IMR-90 (cell line): ENCODE measurements at regions not wholly inside any gene's neighbourhood (a gene's known extent, or its start where the extent isn't known, plus 50 kb on each side); places are given as distances from the start of the nearest gene placed in this dataset.

ENCODE experiments used
- ATAC-seq: fragments of 200-7000 bp; cut with Tn5 transposase; 2 replicates; pipeline ENCODE4 v1.9.1; 2020; ENCODE audit warnings: low read depth, mild to moderate bottlenecking, moderate library complexity
- BruUV-seq: library from RNA; stranded (reverse); fragments of 400-500 nt; replicated peaks from 2 replicates; lab custom pipeline; 2021; lab: Mats Ljungman, UMichigan
- CTCF ChIA-PET: fragments of 300-600 bp; formaldehyde crosslinking; extraction: SDS; loops from one replicate; lab custom pipeline; 2021; ENCODE audit warnings: antibody characterized with exemption; lab: Yijun Ruan, JAX
- POLR2A ChIA-PET: fragments of 300-600 bp; sonication (Branson Sonifier 250); formaldehyde crosslinking; loops from one replicate; lab custom pipeline; 2022; ENCODE audit warnings: antibody characterized with exemption; ENCODE audit not compliant: unreplicated experiment; lab: Charles Lee
- DNase-seq: peaks from one replicate; pipeline ENCODE4 v3.0.0; 2013
- H2AFZ ChIP-seq: replicated peaks from 2 replicates; pipeline ENCODE3; 2013; ENCODE audit warnings: low read length, mild to moderate bottlenecking; ENCODE audit not compliant: poor library complexity
- H2AK5ac ChIP-seq: 2 replicates; pipeline ENCODE4 v1.6.1; 2013; ENCODE audit warnings: low read depth, low read length, inconsistent platforms
- H2AK9ac ChIP-seq: replicated peaks from 2 replicates; pipeline ENCODE3; 2013; ENCODE audit warnings: mild to moderate bottlenecking, low read depth, low read length, moderate library complexity; ENCODE audit not compliant: poor library complexity
- H2BK120ac ChIP-seq: 2 replicates; pipeline ENCODE4 v1.6.1; 2013; ENCODE audit warnings: low read depth, low read length, inconsistent platforms
- H2BK15ac ChIP-seq: 3 replicates; pipeline ENCODE4 v1.6.1; 2013; ENCODE audit warnings: low read depth, low read length, inconsistent platforms
- H2BK20ac ChIP-seq: 2 replicates; pipeline ENCODE4 v1.6.1; 2013; ENCODE audit warnings: low read depth, mild to moderate bottlenecking, inconsistent platforms, low read length, moderate library complexity
- H2BK5ac ChIP-seq: 2 replicates; pipeline ENCODE4 v1.6.1; 2013; ENCODE audit warnings: mild to moderate bottlenecking, low read depth, low read length, inconsistent platforms; ENCODE audit not compliant: poor library complexity, severe bottlenecking
- H3K14ac ChIP-seq: replicated peaks from 2 replicates; pipeline ENCODE4 v1.6.1; 2013; ENCODE audit warnings: low read depth, low read length, inconsistent platforms
- H3K18ac ChIP-seq: 2 replicates; pipeline ENCODE4 v1.6.1; 2013; ENCODE audit warnings: low read depth, low read length, control low read depth
- H3K23ac ChIP-seq: 2 replicates; pipeline ENCODE4 v1.6.1; 2013; ENCODE audit warnings: low read depth, low read length, inconsistent platforms
- H3K27ac ChIP-seq: 2 replicates; pipeline ENCODE4 v1.5.1; 2013; ENCODE audit warnings: mild to moderate bottlenecking, control low read depth, low read length; ENCODE audit not compliant: insufficient read depth
- H3K27me3 ChIP-seq: 2 replicates; pipeline ENCODE4 v1.6.1; 2013; ENCODE audit warnings: low read length; ENCODE audit not compliant: control insufficient read depth, insufficient read depth
- H3K36me3 ChIP-seq: 2 replicates; pipeline ENCODE4 v1.6.1; 2013; ENCODE audit warnings: low read length, mixed read lengths; ENCODE audit not compliant: control insufficient read depth, insufficient read depth
- H3K4ac ChIP-seq: 2 replicates; pipeline ENCODE4 v1.6.1; 2013; ENCODE audit warnings: low read depth, low read length, inconsistent platforms
- H3K4me1 ChIP-seq: 2 replicates; pipeline ENCODE4 v1.6.1; 2013; ENCODE audit warnings: low read length, mixed read lengths; ENCODE audit not compliant: control insufficient read depth, insufficient read depth
- H3K4me2 ChIP-seq: 2 replicates; pipeline ENCODE4 v1.6.1; 2013; ENCODE audit warnings: low read depth, mild to moderate bottlenecking, control low read depth, low read length, moderate library complexity
- H3K4me3 ChIP-seq: 2 replicates; pipeline ENCODE4 v1.5.1; 2013; ENCODE audit warnings: low read depth, mild to moderate bottlenecking, control low read depth, low read length, moderate library complexity; ENCODE audit not compliant: insufficient read depth
- H3K56ac ChIP-seq: 2 replicates; pipeline ENCODE4 v1.6.1; 2013; ENCODE audit warnings: low read length, inconsistent platforms; ENCODE audit not compliant: insufficient read depth; ENCODE audit errors: extremely low read depth
- H3K79me1 ChIP-seq, 2 experiments: 2 replicates each; pipeline ENCODE4 v1.6.1; 2013; ENCODE audit warnings: low read length in 2 of 2, inconsistent platforms in 1 of 2, low read depth in 1 of 2
- H3K9ac ChIP-seq: 2 replicates; pipeline ENCODE4 v1.6.1; 2013; ENCODE audit warnings: low read depth, low read length, control low read depth
- H3K9me1 ChIP-seq: 2 replicates; pipeline ENCODE4 v1.6.1; 2013; ENCODE audit warnings: low read length, inconsistent platforms; ENCODE audit not compliant: insufficient read depth
- H3K9me3 ChIP-seq: 2 replicates; pipeline ENCODE4 v1.6.1; 2013; ENCODE audit warnings: low read length; ENCODE audit not compliant: control insufficient read depth, insufficient read depth
- H4K20me1 ChIP-seq: 2 replicates; pipeline ENCODE4 v1.6.1; 2013; ENCODE audit warnings: low read length, inconsistent platforms; ENCODE audit not compliant: insufficient read depth
- H4K5ac ChIP-seq: 2 replicates; pipeline ENCODE4 v1.6.1; 2013; ENCODE audit warnings: mild to moderate bottlenecking, low read depth, low read length, control low read depth
- H4K8ac ChIP-seq, 2 experiments: 2 replicates each; pipeline ENCODE4 v1.6.1; 2013; ENCODE audit warnings: low read depth in 2 of 2, low read length in 2 of 2, control low read depth in 1 of 2, inconsistent platforms in 1 of 2
- H4K91ac ChIP-seq: 2 replicates; pipeline ENCODE4 v1.6.1; 2013; ENCODE audit warnings: low read depth, low read length, inconsistent platforms; ENCODE audit not compliant: insufficient read depth
- BHLHE40 ChIP-seq: fragments of 150-350 bp; IDR thresholded peaks from 2 replicates; pipeline ENCODE4 v1.6.1; 2016; ENCODE audit warnings: mild to moderate bottlenecking, low read depth, low read length
- CEBPB ChIP-seq: IDR thresholded peaks from 2 replicates; pipeline ENCODE4 v1.6.1; 2012; ENCODE audit warnings: low read depth, low read length, improper control_type of control experiment
- CHD1 ChIP-seq: IDR thresholded peaks from 2 replicates; pipeline ENCODE4 v1.6.1; 2012; ENCODE audit warnings: low read depth, low read length, improper control_type of control experiment
- ELK1 ChIP-seq: fragments of 150-350 bp; IDR thresholded peaks from 2 replicates; pipeline ENCODE4 v1.6.1; 2016; ENCODE audit warnings: low read depth, mild to moderate bottlenecking, low read length, moderate library complexity, borderline replicate concordance
- FOS ChIP-seq: fragments of 150-350 bp; IDR thresholded peaks from 2 replicates; pipeline ENCODE4 v1.6.1; 2016; ENCODE audit warnings: low read depth, low read length
- MAFK ChIP-seq: IDR thresholded peaks from 2 replicates; pipeline ENCODE4 v1.6.1; 2012; ENCODE audit warnings: low read depth, low read length, improper control_type of control experiment
- MAZ ChIP-seq: IDR thresholded peaks from 2 replicates; pipeline ENCODE4 v1.6.1; 2012; ENCODE audit warnings: low read depth, mild to moderate bottlenecking, low read length, improper control_type of control experiment, moderate library complexity, borderline replicate concordance
- MXI1 ChIP-seq: IDR thresholded peaks from 2 replicates; pipeline ENCODE4 v1.6.1; 2012; ENCODE audit warnings: low read depth, mild to moderate bottlenecking, low read length, moderate library complexity, borderline replicate concordance
- NFE2L2 ChIP-seq: fragments of 150-350 bp; IDR thresholded peaks from 2 replicates; pipeline ENCODE4 v1.6.1; 2016; ENCODE audit warnings: low read depth, mild to moderate bottlenecking, low read length
- POLR2A ChIP-seq: IDR thresholded peaks from 2 replicates; pipeline ENCODE4 v1.6.1; 2012; ENCODE audit warnings: mild to moderate bottlenecking, low read depth, low read length
- RAD21 ChIP-seq: IDR thresholded peaks from 2 replicates; pipeline ENCODE4 v1.6.1; 2012; ENCODE audit warnings: low read length, improper control_type of control experiment
- RCOR1 ChIP-seq: IDR thresholded peaks from 2 replicates; pipeline ENCODE4 v1.6.1; 2012; ENCODE audit warnings: mild to moderate bottlenecking, low read length, improper control_type of control experiment; ENCODE audit not compliant: insufficient replicate concordance
- RFX5 ChIP-seq: IDR thresholded peaks from 2 replicates; pipeline ENCODE4 v1.8.0; 2012; ENCODE audit warnings: low read depth, mild to moderate bottlenecking, low read length, moderate library complexity
- SMC3 ChIP-seq: fragments of 150-350 bp; IDR thresholded peaks from 2 replicates; pipeline ENCODE4 v1.6.1; 2016; ENCODE audit warnings: low read depth, mild to moderate bottlenecking, antibody characterized with exemption, low read length, moderate library complexity
- USF2 ChIP-seq: fragments of 150-350 bp; IDR thresholded peaks from 2 replicates; pipeline ENCODE4 v1.6.1; 2017; ENCODE audit warnings: mild to moderate bottlenecking, antibody characterized with exemption, low read length, low read depth
- WGBS, 2 experiments: methylation state at CpG; one replicate each; pipeline versions ENCODE4 v1.1.5 to v1.1.7; 2013; ENCODE audit warnings: missing lambda C conversion rate in 2 of 2; ENCODE audit not compliant: insufficient read length in 1 of 2; ENCODE audit errors: extremely low coverage in 2 of 2; 5-methylcytosine and 5-hydroxymethylcytosine counted together
- dilution Hi-C: fragments of 300-500 bp; cut with HindIII; formaldehyde crosslinking; loops from one replicate; pipeline ENCODE4 v1.14.3; 2018; ENCODE audit warnings: low sequenced_read_pairs; ENCODE audit not compliant: unreplicated experiment
- in situ Hi-C: fragments of 300-500 bp; cut with MboI; formaldehyde crosslinking; loops from 3 replicates; pipeline ENCODE4 v1.14.3; 2019; ENCODE audit warnings: low sequenced_read_pairs, inconsistent platforms, mixed read lengths
- intact Hi-C: fragments of 100-400 bp; cut with micrococcal nuclease; formaldehyde crosslinking; loops from 2 replicates; pipeline ENCODE4 v1.10.0; 2022
- TF ChIP-seq, protein P1 (sequence below): conservative IDR thresholded peaks from 2 replicates; pipeline ENCODE4 v1.5.1; 2012; ENCODE audit warnings: mild to moderate bottlenecking, low read depth, low read length, improper control_type of control experiment

DNA sequence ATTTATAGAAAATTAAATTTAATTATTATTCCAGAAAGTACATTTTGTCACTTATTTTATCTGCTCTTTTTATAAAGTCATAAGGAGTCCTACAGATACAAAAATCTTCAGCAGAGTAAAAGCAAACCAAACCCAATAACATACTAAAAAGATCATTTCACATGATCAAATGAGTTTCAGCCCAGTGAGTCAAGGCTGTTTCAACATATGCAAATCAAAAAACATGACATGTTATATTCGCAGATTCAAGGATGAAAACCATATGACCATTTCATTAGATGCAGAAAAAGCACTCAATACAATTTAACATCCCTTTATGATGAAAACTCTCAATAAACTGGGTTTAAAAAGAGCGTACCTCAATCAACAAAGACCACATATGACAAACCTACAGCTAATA is 214.3 kb downstream of the FAT4 start:
- no peak overlapping the region for H2AFZ ChIP-seq
- H3K4me1 ChIP-seq = no peaks in the 10 kb centered on the region
- H2BK20ac ChIP-seq = no peak overlapping the region
- H4K91ac ChIP-seq = no peak overlapping the region
- no peaks in the 10 kb centered on the region for H4K20me1 ChIP-seq
- no peaks in the 10 kb centered on the region for H3K9me3 ChIP-seq
- H3K4me3 ChIP-seq = no peak overlapping the region
- H3K27ac ChIP-seq = no peak overlapping the region
- H3K79me1 ChIP-seq = no peaks in the 10 kb centered on the region
- H3K14ac ChIP-seq = no peak overlapping the region
- H3K27me3 ChIP-seq = no peaks in the 10 kb centered on the region
- DNase-seq = peak; percentile 3
- CTCF ChIA-PET = no interaction called here
- H3K4ac ChIP-seq = no peak overlapping the region
- no peak overlapping the region for H3K18ac ChIP-seq
- H3K4me2 ChIP-seq = no peak overlapping the region
- no TSS peak for BruUV-seq
- TF ChIP-seq MAZ (no peak), MXI1 (no peak), ELK1 (no peak), FOS (no peak), USF2 (no peak), POLR2A (no peak), RAD21 (no peak), CEBPB (no peak), MAFK (no peak), BHLHE40 (no peak), RFX5 (no peak), CHD1 (no peak), SMC3 (no peak), NFE2L2 (no peak), RCOR1 (no peak)
- TF ChIP-seq, protein P1, sequence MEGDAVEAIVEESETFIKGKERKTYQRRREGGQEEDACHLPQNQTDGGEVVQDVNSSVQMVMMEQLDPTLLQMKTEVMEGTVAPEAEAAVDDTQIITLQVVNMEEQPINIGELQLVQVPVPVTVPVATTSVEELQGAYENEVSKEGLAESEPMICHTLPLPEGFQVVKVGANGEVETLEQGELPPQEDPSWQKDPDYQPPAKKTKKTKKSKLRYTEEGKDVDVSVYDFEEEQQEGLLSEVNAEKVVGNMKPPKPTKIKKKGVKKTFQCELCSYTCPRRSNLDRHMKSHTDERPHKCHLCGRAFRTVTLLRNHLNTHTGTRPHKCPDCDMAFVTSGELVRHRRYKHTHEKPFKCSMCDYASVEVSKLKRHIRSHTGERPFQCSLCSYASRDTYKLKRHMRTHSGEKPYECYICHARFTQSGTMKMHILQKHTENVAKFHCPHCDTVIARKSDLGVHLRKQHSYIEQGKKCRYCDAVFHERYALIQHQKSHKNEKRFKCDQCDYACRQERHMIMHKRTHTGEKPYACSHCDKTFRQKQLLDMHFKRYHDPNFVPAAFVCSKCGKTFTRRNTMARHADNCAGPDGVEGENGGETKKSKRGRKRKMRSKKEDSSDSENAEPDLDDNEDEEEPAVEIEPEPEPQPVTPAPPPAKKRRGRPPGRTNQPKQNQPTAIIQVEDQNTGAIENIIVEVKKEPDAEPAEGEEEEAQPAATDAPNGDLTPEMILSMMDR = no peak
- WGBS, 2 experiments = no CpG with 5 or more reads among the region's 2 CpGs
- no peak overlapping the region for H3K23ac ChIP-seq
- H2AK9ac ChIP-seq = no peak overlapping the region
- H4K8ac ChIP-seq = no peak overlapping the region
- no peak overlapping the region for H3K56ac ChIP-seq
- in situ Hi-C loops = no loop called here
- H3K9me1 ChIP-seq = no peaks in the 10 kb centered on the region
- no peak overlapping the region for H3K9ac ChIP-seq
- dilution Hi-C loops = no loop called here
- intact Hi-C loops = no loop called here
- H2BK120ac ChIP-seq = no peak overlapping the region
- H2AK5ac ChIP-seq = no peak overlapping the region
- no peak overlapping the region for H2BK5ac ChIP-seq
- ATAC-seq = no peak
- no peak overlapping the region for H2BK15ac ChIP-seq
- H3K36me3 ChIP-seq = no peaks in the 10 kb centered on the region
- POLR2A ChIA-PET = no interaction called here
- no peak overlapping the region for H4K5ac ChIP-seq
